Calu3 (cell line): ENCODE measurements at regions not wholly inside any gene's neighbourhood (a gene's known extent, or its start where the extent isn't known, plus 50 kb on each side); places are given as distances from the start of the nearest gene placed in this dataset.
A peak's percentile ranks its signal among the peaks of the same experiment; 100 is the strongest.

Source experiments
- BruUV-seq: library from RNA; stranded (reverse); fragments of 400-500 nt; replicated peaks from 2 replicates; lab custom pipeline; 2021; lab: Mats Ljungman, UMichigan
- CTCF ChIA-PET: fragments of 300-600 bp; sonication (Branson Sonifier 250); formaldehyde crosslinking; loops from one replicate; lab custom pipeline; 2022; ENCODE audit warnings: antibody characterized with exemption; lab: Charles Lee
- DNase-seq: peaks from one replicate; pipeline ENCODE4 v3.0.0; 2022
- H3K27ac Mint-ChIP-seq: one replicate; pipeline ENCODE4 v1.8.0; 2022; ENCODE audit warnings: mixed read lengths; ENCODE audit not compliant: unreplicated experiment
- H3K27me3 Mint-ChIP-seq: one replicate; pipeline ENCODE4 v1.8.0; 2022; ENCODE audit warnings: mixed read lengths; ENCODE audit not compliant: unreplicated experiment
- H3K36me3 Mint-ChIP-seq: one replicate; pipeline ENCODE4 v1.8.0; 2022; ENCODE audit warnings: mild to moderate bottlenecking, moderate library complexity, mixed read lengths; ENCODE audit not compliant: insufficient read depth, unreplicated experiment
- H3K4me1 Mint-ChIP-seq: one replicate; pipeline ENCODE4 v1.8.0; 2022; ENCODE audit warnings: mild to moderate bottlenecking, low read depth, mixed read lengths; ENCODE audit not compliant: unreplicated experiment
- H3K4me3 Mint-ChIP-seq: one replicate; pipeline ENCODE4 v1.8.0; 2022; ENCODE audit warnings: mild to moderate bottlenecking, low read depth, moderate library complexity, mixed read lengths; ENCODE audit not compliant: unreplicated experiment
- H3K9me3 Mint-ChIP-seq: one replicate; pipeline ENCODE4 v1.8.0; 2022; ENCODE audit warnings: low read depth, mixed read lengths; ENCODE audit not compliant: unreplicated experiment
- intact Hi-C: fragments of 100-400 bp; cut with micrococcal nuclease; formaldehyde crosslinking; loops from one replicate; pipeline ENCODE4 v1.10.0; 2022; ENCODE audit not compliant: unreplicated experiment
- TF ChIP-seq, protein P1 (sequence below): fragments of 200-600 bp; IDR thresholded peaks from one replicate; pipeline ENCODE4 v1.8.0; 2022; ENCODE audit warnings: antibody characterized with exemption; ENCODE audit not compliant: unreplicated experiment

DNA sequence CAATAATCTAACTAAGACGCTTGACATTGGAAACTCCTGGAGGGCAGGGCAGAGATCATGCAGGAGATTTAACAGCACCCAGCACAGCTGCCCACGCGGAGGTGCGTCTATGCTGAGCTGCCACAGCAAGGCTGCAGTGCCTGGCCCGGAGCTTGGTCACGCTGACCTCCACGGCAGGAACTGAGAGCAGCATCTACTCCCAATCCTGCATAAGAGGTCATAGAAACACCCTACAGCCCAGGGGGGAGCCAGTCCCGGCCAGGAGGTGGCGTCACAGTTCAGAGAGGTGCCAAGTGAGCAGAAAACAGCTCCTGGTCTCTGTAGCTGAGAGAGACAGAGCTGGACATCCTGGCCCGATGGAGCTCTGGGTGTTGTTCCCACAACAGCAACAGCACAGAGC is 121.1 kb upstream of the TMEM45B start:
- DNase-seq, result peak; percentile 62
- BruUV-seq, result no TSS peak
- H3K36me3 Mint-ChIP-seq, result no peaks in the 10 kb centered on the region
- CTCF ChIA-PET, result interaction anchor here (0.6 to 2.0 kb wide), 6 partner anchors 56 to 331 kb away, joined by 3 to 10 read pairs (median 6); partner anchors contain the start of gene BARX2
- H3K9me3 Mint-ChIP-seq, result no peaks in the 10 kb centered on the region
- H3K27me3 Mint-ChIP-seq, result peaks cover 15% of the 10 kb centered on the region
- peaks cover 2% of the 10 kb centered on the region for H3K4me1 Mint-ChIP-seq
- TF ChIP-seq, protein P1, sequence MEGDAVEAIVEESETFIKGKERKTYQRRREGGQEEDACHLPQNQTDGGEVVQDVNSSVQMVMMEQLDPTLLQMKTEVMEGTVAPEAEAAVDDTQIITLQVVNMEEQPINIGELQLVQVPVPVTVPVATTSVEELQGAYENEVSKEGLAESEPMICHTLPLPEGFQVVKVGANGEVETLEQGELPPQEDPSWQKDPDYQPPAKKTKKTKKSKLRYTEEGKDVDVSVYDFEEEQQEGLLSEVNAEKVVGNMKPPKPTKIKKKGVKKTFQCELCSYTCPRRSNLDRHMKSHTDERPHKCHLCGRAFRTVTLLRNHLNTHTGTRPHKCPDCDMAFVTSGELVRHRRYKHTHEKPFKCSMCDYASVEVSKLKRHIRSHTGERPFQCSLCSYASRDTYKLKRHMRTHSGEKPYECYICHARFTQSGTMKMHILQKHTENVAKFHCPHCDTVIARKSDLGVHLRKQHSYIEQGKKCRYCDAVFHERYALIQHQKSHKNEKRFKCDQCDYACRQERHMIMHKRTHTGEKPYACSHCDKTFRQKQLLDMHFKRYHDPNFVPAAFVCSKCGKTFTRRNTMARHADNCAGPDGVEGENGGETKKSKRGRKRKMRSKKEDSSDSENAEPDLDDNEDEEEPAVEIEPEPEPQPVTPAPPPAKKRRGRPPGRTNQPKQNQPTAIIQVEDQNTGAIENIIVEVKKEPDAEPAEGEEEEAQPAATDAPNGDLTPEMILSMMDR, result peak; percentile 28
- H3K27ac Mint-ChIP-seq, result no peak overlapping the region
- intact Hi-C loops, result loop anchor here (2.0 to 10.0 kb wide), 2 partner anchors 260 to 330 kb away; no protein-coding TSS in a partner anchor
- no peak overlapping the region for H3K4me3 Mint-ChIP-seq

DNA sequence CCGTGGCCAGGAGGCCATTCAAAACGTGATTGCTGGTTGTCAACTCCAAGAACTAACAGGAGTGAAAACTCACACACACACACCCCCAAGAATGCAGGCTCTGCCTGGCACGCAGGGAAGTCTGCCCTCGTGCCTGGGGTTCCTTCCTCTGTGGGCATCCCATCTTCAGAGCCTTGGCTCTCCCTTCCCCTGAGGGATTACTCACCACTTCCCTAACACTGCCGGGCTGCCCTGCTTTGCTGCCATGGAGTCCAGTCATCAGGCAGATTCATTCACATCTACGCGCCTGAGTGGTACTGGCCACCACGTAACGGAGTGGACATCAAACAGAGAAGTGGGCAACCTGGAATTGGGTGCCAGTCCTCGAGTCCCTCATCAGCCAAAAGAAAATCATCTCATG is 120.7 kb upstream of the TMEM45B start:
- DNase-seq, result no peak
- TF ChIP-seq, protein P1, result no peak

DNA sequence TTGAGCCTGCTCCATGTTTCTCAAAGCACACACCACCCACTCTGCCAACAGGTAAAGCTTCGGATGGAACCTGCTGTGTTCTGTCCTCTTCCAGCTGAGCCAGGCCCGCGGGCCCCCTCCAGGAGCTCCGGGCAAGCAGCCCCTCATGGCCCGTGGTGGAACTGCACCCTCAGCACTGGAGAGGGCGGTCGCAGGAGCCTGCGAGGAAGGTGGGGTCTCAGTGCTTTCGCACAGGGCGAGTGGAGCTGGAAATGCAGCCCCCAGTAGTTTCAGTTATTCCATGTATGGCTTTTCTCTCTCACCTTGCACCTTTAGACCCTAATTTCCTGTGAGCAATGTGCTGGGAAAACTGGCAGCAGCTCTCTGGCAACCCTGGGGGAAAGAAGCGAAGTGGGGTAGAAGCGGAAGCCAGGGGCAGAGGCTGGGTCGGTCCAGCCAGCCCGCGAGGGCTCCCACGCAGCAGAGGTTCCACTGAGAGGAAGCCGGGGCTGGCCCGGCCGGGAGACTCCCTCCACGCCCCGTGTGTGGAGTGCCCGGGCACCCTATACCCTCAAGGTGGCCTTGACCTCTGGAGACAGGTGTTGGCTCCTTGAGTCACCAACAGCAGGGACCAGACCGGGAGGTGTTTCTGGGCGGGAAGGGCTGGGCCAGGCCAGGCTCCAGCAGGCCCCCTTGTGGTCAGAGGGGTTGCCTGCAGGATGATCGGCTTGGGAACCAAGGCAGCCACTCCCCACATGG is 119.9 kb upstream of the TMEM45B start:
- intact Hi-C loops, result loop anchor here (2.0 to 10.0 kb wide), 3 partner anchors 261 to 331 kb away; no protein-coding TSS in a partner anchor
- CTCF ChIA-PET, result interaction anchor here (0.6 to 2.0 kb wide), 11 partner anchors 42 to 332 kb away, joined by 3 to 12 read pairs (median 4); partner anchors contain the start of gene BARX2
- DNase-seq, result peak; percentile 81
- no TSS peak for BruUV-seq
- Mint-ChIP-seq H3K4me3 (peak overlapping the region; percentile 58), H3K9me3 (no peaks in the 10 kb centered on the region), H3K4me1 (peaks cover 12% of the 10 kb centered on the region), H3K27me3 (peaks cover 15% of the 10 kb centered on the region), H3K36me3 (no peaks in the 10 kb centered on the region), H3K27ac (no peak overlapping the region)
- TF ChIP-seq, protein P1, result peak; percentile 78

More for the DNA sequence above, 120.7 kb upstream of the TMEM45B start:
- Mint-ChIP-seq H3K36me3 (no peaks in the 10 kb centered on the region), H3K4me3 (no peak overlapping the region), H3K27ac (no peak overlapping the region), H3K4me1 (peaks cover 6% of the 10 kb centered on the region), H3K9me3 (no peaks in the 10 kb centered on the region), H3K27me3 (peaks cover 15% of the 10 kb centered on the region)
- no TSS peak for BruUV-seq
- CTCF ChIA-PET, result interaction anchor here (0.6 to 2.0 kb wide), 9 partner anchors 41 to 331 kb away, joined by 3 to 10 read pairs (median 5); partner anchors contain the start of gene BARX2
- intact Hi-C loops, result loop anchor here (2.0 to 10.0 kb wide), 3 partner anchors 260 to 330 kb away; no protein-coding TSS in a partner anchor

DNA sequence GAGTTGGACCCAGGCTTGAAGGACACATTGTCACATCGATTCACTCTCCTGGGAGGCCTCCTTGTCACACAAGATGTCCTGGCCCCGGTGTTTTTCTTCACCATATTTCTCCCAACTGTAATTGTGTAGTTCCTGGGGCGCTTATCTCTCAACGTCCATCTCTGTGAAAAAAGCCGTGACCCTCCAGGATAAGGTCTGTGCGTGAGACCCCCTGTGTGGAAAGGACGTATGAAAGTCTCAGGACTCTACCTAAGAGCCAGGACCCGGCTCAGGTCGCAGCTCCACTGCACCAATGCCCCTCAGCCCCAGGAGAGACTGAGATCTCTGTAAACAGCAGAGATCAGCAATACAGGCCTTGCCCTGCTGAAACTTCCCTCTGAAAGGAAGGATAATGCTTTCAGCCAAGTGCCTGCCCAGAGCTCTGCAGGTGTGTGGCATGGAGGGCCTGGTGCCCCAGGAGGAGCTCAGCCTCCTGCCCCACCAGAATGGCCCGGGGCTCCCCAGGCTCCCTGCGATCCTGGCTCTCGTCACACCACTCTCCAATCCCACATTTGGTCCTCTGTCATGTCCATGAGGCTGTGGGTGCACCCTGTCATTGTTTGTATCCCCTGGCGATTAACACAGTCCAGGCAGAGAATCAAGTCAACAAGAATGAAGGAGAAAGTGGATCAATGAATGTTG is 119.2 kb upstream of the TMEM45B start:
- intact Hi-C loops, result loop anchor here (5.0 to 10.0 kb wide), 2 partner anchors 262 to 309 kb away; no protein-coding TSS in a partner anchor
- DNase-seq, result no peak
- peaks cover 12% of the 10 kb centered on the region for H3K4me1 Mint-ChIP-seq
- BruUV-seq, result no TSS peak
- H3K9me3 Mint-ChIP-seq, result no peaks in the 10 kb centered on the region
- peak overlapping the region; percentile 58 for H3K4me3 Mint-ChIP-seq
- no peak overlapping the region for H3K27ac Mint-ChIP-seq
- TF ChIP-seq, protein P1, result no peak
- peaks cover 15% of the 10 kb centered on the region for H3K27me3 Mint-ChIP-seq
- CTCF ChIA-PET, result interaction anchor here (0.6 to 1.8 kb wide), 5 partner anchors 43 to 658 kb away, joined by 3 to 12 read pairs (median 4); partner anchors contain the start of gene BARX2
- H3K36me3 Mint-ChIP-seq, result no peaks in the 10 kb centered on the region
